Astrocyte of the cerebellum (primary cell): ENCODE measurements at regions not wholly inside any gene's neighbourhood (a gene's known extent, or its start where the extent isn't known, plus 50 kb on each side); places are given as distances from the start of the nearest gene placed in this dataset.
"Not testable (repeated sequence)": the region's sequence is repeated elsewhere in the genome, so short reads cannot be mapped to it uniquely, and the experiment has no call there.

ENCODE experiments used
- DNase-seq: peaks from one replicate; pipeline ENCODE4 v3.0.0-alpha.2; 2011; ENCODE audit warnings: low read depth
- H3K4me3 ChIP-seq: 2 replicates; pipeline ENCODE4 v1.5.1; 2011; ENCODE audit warnings: mild to moderate bottlenecking, low read depth, low read length, moderate library complexity
- in situ Hi-C: cut with HindIII; loops from 2 replicates; pipeline ENCODE4 v1.10.0; 2017; ENCODE audit warnings: low sequenced_read_pairs

DNA sequence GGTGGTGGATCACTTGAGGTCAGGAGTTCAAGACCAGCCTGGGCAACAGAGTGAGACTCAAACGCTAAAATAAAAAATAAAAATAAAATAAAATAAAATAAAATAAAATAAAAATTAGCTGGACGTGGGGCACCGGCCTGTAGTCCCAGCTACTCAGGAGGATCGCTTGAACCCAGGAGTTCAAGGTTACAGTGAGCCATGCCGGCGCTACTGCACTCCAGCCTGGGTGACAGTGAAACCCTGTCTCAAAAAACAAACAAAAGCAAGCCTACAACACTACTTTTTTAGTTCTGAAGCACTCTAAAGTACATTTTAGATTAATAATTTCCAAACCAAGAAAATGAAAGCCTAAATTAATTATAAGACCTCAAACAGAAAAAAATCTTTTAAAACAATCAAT is 56.2 kb upstream of the ZSCAN2 start:
- in situ Hi-C loops, H3K4me3 ChIP-seq, DNase-seq: not testable (repeated sequence)

GRCh38 chr15:84547150-84547549 is 53.7 kb upstream of the ZSCAN2 start:
- DNase-seq, in situ Hi-C loops, H3K4me3 ChIP-seq: not testable (repeated sequence)

DNA sequence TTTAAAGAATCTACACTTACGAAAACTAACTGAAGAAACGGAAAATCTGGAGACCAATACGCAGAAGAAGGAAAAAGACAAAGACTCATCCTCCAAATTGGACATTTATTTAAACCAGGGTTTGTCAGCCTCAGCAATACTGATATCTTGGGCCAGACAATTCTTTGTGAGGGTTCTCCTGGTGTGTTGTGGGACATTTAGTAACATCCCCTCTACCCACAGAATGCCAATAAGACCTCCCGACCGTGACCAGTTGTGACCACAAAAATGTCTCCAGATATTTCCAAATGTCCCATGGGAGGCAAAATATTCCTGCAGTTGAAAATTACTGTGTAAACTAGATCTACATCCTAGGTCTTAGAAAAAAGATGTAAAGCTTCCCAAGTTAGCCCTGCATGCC is 50.3 kb upstream of the ZSCAN2 start:
- DNase-seq = peak; percentile 24
- H3K4me3 ChIP-seq, in situ Hi-C loops: not testable (repeated sequence)
